EL (cell line): ENCODE measurements at regions not wholly inside any gene's neighbourhood (a gene's known extent, or its start where the extent isn't known, plus 50 kb on each side); places are given as distances from the start of the nearest gene placed in this dataset.

Experiments
- DNase-seq: peaks from one replicate; pipeline ENCODE4 v3.0.0-alpha.2; 2016

- DNase-seq = no peak
Observed at GRCh38 chr11:134542401-134543165, 130.5 kb upstream of the B3GAT1 start.

- DNase-seq = no peak
Observed at GRCh38 chr11:134541951-134542350, 129.9 kb upstream of the B3GAT1 start.

GRCh38 chr11:134541355-134541754 lies 129.3 kb upstream of the B3GAT1 start:
- DNase-seq = no peak

GRCh38 chr11:134539285-134539684 lies 127.2 kb upstream of the B3GAT1 start:
- no peak for DNase-seq

- DNase-seq = no peak
Observed at GRCh38 chr11:134538742-134539141, 126.7 kb upstream of the B3GAT1 start.

- DNase-seq = no peak
Observed at GRCh38 chr11:134537941-134538340, 125.9 kb upstream of the B3GAT1 start.

GRCh38 chr11:134537296-134537695 lies 125.3 kb upstream of the B3GAT1 start:
- DNase-seq = no peak

GRCh38 chr11:134536677-134537076 lies 124.6 kb upstream of the B3GAT1 start:
- DNase-seq = no peak

- DNase-seq = no peak
Observed at GRCh38 chr11:134536219-134536618, 124.2 kb upstream of the B3GAT1 start.

GRCh38 chr11:134535029-134536025 lies 123.3 kb upstream of the B3GAT1 start:
- no peak for DNase-seq

GRCh38 chr11:134533511-134533910 lies 121.5 kb upstream of the B3GAT1 start:
- DNase-seq = no peak

- no peak for DNase-seq
Observed at GRCh38 chr11:134532921-134533421, 120.9 kb upstream of the B3GAT1 start.

- no peak for DNase-seq
Observed at GRCh38 chr11:134532131-134532920, 120.3 kb upstream of the B3GAT1 start.

- DNase-seq = no peak
Observed at GRCh38 chr11:134531327-134532130, 119.5 kb upstream of the B3GAT1 start.

GRCh38 chr11:134530636-134531326 lies 118.7 kb upstream of the B3GAT1 start:
- DNase-seq = no peak

- no peak for DNase-seq
Observed at GRCh38 chr11:134529212-134530096, 117.4 kb upstream of the B3GAT1 start.

GRCh38 chr11:134528453-134528852 lies 116.4 kb upstream of the B3GAT1 start:
- DNase-seq = no peak

- DNase-seq = no peak
Observed at GRCh38 chr11:134527382-134528243, 115.6 kb upstream of the B3GAT1 start.
